ENCODE measurements at regions not wholly inside any gene's neighbourhood (a gene's known extent, or its start where the extent isn't known, plus 50 kb on each side); places are given as distances from the start of the nearest gene placed in this dataset.

DNA sequence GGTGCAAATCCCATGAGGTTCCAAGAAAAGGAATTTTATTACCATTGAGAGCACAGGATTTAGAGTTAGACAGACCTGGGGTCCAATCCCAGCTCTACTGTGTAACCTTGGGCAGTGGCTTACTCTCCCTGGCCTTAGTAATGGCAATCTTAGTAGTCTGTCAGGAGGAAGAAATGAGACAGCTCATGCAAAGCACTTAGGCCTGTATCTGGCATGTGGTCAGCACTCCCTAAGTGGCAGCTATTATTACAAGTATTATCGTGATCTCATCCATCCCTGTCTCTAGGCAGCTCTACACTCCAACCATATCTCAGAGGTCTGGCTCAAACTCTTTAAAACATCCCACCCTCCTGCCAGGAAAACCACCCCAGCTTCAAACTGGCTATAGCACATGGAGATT, 129.6 kb upstream of the NALF2 start:
- FAIRE-seq (no peak), ATAC-seq (no peak), DNase-seq (ENCODE audit: low read depth, low spot score) (no peak)
- ChIA-PET SMC1A (ENCODE audit: uncharacterized antibody, unreplicated experiment) (interaction anchor here (1.3 kb wide), 1 partner anchor 12 kb away, joined by 3 read pairs; no protein-coding TSS in a partner anchor), CTCF (interaction anchor here (0.6 to 2.1 kb wide), 2 partner anchors 9 to 76 kb away, joined by 3 to 6 read pairs; no protein-coding TSS in a partner anchor), RAD21 (ENCODE audit: unreplicated experiment) (interaction anchor here (1.4 kb wide), 1 partner anchor 547 kb away, joined by 4 read pairs; no protein-coding TSS in a partner anchor), POLR2A (no interaction called here)
- no peaks in the 10 kb centered on the region; the same call in 1 of the 3 replicates for H3K9me3 ChIP-seq (replicated peaks; ENCODE audit: control insufficient read depth, insufficient read depth, low read length)
- no peaks in the 10 kb centered on the region for H3K27me3 ChIP-seq (replicated peaks in 1 of 2; ENCODE audit: control insufficient read depth in 2 of 2, insufficient read depth in 2 of 2, low read length in 1 of 2)
- no peaks in the 10 kb centered on the region for H4K20me1 ChIP-seq (ENCODE audit: control insufficient read depth, insufficient read depth)
- H3K4me2 ChIP-seq (ENCODE audit: control insufficient read depth, insufficient read depth), result no peak overlapping the region
- H3K79me2 ChIP-seq (ENCODE audit: control insufficient read depth, insufficient read depth, low read length), result no peaks in the 10 kb centered on the region
- no peak overlapping the region for H3K4me3 ChIP-seq
- TF ChIP-seq IKZF2 (IDR thresholded peaks at IDR 0.05), result no peak
- no peak for TF ChIP-seq WRNIP1 (IDR thresholded peaks at IDR 0.05; ENCODE audit: borderline replicate concordance, low read depth, low read length)
- no peak for TF ChIP-seq RFX5 (IDR thresholded peaks at IDR 0.05; ENCODE audit: low read depth, low read length)
- no peak for TF ChIP-seq BACH1 (IDR thresholded peaks at IDR 0.05; ENCODE audit: borderline replicate concordance)
- TF ChIP-seq ZNF274 (IDR thresholded peaks at IDR 0.05; ENCODE audit: insufficient read depth, insufficient read length), result no peak
- no peak for TF ChIP-seq RELA (IDR thresholded peaks at IDR 0.05; ENCODE audit: borderline replicate concordance, partially characterized antibody)
- TF ChIP-seq, protein P1, sequence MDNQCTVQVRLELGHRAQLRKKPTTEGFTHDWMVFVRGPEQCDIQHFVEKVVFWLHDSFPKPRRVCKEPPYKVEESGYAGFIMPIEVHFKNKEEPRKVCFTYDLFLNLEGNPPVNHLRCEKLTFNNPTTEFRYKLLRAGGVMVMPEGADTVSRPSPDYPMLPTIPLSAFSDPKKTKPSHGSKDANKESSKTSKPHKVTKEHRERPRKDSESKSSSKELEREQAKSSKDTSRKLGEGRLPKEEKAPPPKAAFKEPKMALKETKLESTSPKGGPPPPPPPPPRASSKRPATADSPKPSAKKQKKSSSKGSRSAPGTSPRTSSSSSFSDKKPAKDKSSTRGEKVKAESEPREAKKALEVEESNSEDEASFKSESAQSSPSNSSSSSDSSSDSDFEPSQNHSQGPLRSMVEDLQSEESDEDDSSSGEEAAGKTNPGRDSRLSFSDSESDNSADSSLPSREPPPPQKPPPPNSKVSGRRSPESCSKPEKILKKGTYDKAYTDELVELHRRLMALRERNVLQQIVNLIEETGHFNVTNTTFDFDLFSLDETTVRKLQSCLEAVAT (IDR thresholded peaks at IDR 0.05), result no peak
- H3K4me1 ChIP-seq (ENCODE audit: control insufficient read depth, insufficient read depth, low read length), result no peaks in the 10 kb centered on the region
- in situ Hi-C loops (cut with MboI), result no loop called here
- 13% methylated on average over 1 of the region's 1 CpG for WGBS (ENCODE audit: insufficient coverage, insufficient replicate concordance, low lambda C conversion rate, missing lambda C conversion rate)
- intact Hi-C loops (cut with micrococcal nuclease; ENCODE audit: unreplicated experiment), result no loop called here
- H3K36me3 ChIP-seq (ENCODE audit: control insufficient read depth in 2 of 2, insufficient read depth in 2 of 2, low read length in 1 of 2), result no peaks in the 10 kb centered on the region
- H3K9ac ChIP-seq (ENCODE audit: control insufficient read depth, insufficient read depth, low read length), result no peak overlapping the region
- H2AFZ ChIP-seq (ENCODE audit: control insufficient read depth, low read depth, low read length), result no peak overlapping the region
- BruUV-seq (replicated peaks), result no TSS peak
- H3K27ac ChIP-seq (ENCODE audit: control insufficient read depth, insufficient read depth), result no peak overlapping the region

DNA sequence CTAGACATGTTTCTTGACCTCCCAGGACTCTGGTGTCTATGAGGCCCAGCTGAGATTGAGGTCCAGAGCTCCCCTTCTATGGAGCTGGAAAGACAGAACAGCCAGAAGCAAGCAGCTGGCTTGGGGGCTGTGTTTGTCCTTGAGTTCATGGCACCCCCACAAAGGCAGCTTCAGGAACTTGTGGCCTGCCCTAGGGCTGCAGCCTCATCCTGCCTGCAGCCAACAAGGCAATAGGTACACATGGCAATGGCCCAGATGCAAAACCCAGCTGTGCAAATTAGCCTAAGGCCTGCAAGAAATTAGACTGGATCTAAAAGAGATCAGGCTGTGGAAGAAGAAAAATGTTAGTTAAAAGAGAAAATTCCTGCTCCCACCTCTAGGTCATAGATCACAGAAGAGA, 131.7 kb upstream of the NALF2 start:
- ChIA-PET RAD21 (ENCODE audit: unreplicated experiment) (no interaction called here), CTCF (no interaction called here), POLR2A (no interaction called here), SMC1A (ENCODE audit: uncharacterized antibody, unreplicated experiment) (no interaction called here)
- in situ Hi-C loops (cut with MboI) (no loop called here), intact Hi-C loops (cut with micrococcal nuclease; ENCODE audit: unreplicated experiment) (no loop called here)
- Histone ChIP-seq H3K4me2 (ENCODE audit: control insufficient read depth, insufficient read depth) (no peak overlapping the region), H3K4me1 (ENCODE audit: control insufficient read depth, insufficient read depth, low read length) (no peaks in the 10 kb centered on the region), H3K27ac (ENCODE audit: control insufficient read depth, insufficient read depth) (no peak overlapping the region), H3K79me2 (ENCODE audit: control insufficient read depth, insufficient read depth, low read length) (no peaks in the 10 kb centered on the region), H2AFZ (ENCODE audit: control insufficient read depth, low read depth, low read length) (no peak overlapping the region), H3K9me3 (replicated peaks; ENCODE audit: control insufficient read depth, insufficient read depth, low read length) (no peaks in the 10 kb centered on the region; the same call in 1 of the 3 replicates), H4K20me1 (ENCODE audit: control insufficient read depth, insufficient read depth) (no peaks in the 10 kb centered on the region), H3K27me3 (replicated peaks in 1 of 2; ENCODE audit: control insufficient read depth in 2 of 2, insufficient read depth in 2 of 2, low read length in 1 of 2) (no peaks in the 10 kb centered on the region), H3K4me3 (no peak overlapping the region), H3K9ac (ENCODE audit: control insufficient read depth, insufficient read depth, low read length) (no peak overlapping the region), H3K36me3 (ENCODE audit: control insufficient read depth in 2 of 2, insufficient read depth in 2 of 2, low read length in 1 of 2) (no peaks in the 10 kb centered on the region)
- ATAC-seq (no peak), DNase-seq (ENCODE audit: low read depth, low spot score) (no peak), FAIRE-seq (no peak)
- BruUV-seq (replicated peaks), result no TSS peak
- TF ChIP-seq RCOR1 (conservative IDR thresholded peaks at IDR 0.05; ENCODE audit: low read depth, low read length) (no peak), EP300 (IDR thresholded peaks at IDR 0.05; ENCODE audit: borderline replicate concordance in 1 of 2, control insufficient read depth in 1 of 2, low read depth in 2 of 2, low read length in 2 of 2) (no peak), CREB1 (IDR thresholded peaks at IDR 0.05; ENCODE audit: low read depth) (no peak), CBFB (IDR thresholded peaks at IDR 0.05; ENCODE audit: low read depth) (no peak), SIN3A (IDR thresholded peaks at IDR 0.05; ENCODE audit: low read depth, low read length) (no peak), RELA (IDR thresholded peaks at IDR 0.05; ENCODE audit: borderline replicate concordance, partially characterized antibody) (no peak), MYB (IDR thresholded peaks at IDR 0.05; ENCODE audit: borderline replicate concordance, low read depth, low read length) (no peak), WRNIP1 (IDR thresholded peaks at IDR 0.05; ENCODE audit: borderline replicate concordance, low read depth, low read length) (no peak)
- TF ChIP-seq, protein P2, sequence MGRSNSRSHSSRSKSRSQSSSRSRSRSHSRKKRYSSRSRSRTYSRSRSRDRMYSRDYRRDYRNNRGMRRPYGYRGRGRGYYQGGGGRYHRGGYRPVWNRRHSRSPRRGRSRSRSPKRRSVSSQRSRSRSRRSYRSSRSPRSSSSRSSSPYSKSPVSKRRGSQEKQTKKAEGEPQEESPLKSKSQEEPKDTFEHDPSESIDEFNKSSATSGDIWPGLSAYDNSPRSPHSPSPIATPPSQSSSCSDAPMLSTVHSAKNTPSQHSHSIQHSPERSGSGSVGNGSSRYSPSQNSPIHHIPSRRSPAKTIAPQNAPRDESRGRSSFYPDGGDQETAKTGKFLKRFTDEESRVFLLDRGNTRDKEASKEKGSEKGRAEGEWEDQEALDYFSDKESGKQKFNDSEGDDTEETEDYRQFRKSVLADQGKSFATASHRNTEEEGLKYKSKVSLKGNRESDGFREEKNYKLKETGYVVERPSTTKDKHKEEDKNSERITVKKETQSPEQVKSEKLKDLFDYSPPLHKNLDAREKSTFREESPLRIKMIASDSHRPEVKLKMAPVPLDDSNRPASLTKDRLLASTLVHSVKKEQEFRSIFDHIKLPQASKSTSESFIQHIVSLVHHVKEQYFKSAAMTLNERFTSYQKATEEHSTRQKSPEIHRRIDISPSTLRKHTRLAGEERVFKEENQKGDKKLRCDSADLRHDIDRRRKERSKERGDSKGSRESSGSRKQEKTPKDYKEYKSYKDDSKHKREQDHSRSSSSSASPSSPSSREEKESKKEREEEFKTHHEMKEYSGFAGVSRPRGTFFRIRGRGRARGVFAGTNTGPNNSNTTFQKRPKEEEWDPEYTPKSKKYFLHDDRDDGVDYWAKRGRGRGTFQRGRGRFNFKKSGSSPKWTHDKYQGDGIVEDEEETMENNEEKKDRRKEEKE (IDR thresholded peaks at IDR 0.05), result no peak
